ENCODE measurements at regions not wholly inside any gene's neighbourhood (a gene's known extent, or its start where the extent isn't known, plus 50 kb on each side); places are given as distances from the start of the nearest gene placed in this dataset.

GRCh38 chr13:27358420-27358819, 66.0 kb upstream of the GTF3A start:
- TF ChIP-seq CTCF (IDR thresholded peaks at IDR 0.05) (no peak), POLR2A (IDR thresholded peaks at IDR 0.05) (no peak)

Measured in thyroid gland (tissue), 4 donors.